Frontal cortex (tissue), 3 donors: ENCODE measurements at regions not wholly inside any gene's neighbourhood (a gene's known extent, or its start where the extent isn't known, plus 50 kb on each side); places are given as distances from the start of the nearest gene placed in this dataset.
A peak's percentile ranks its signal among the peaks of the same experiment; 100 is the strongest.

Experiments used
- DNase-seq, 2 donors: peaks; one replicate each; pipeline ENCODE4 v3.0.0; 2012; ENCODE audit warnings: low spot score in 2 of 2
- FAIRE-seq: peaks from 2 replicates; lab custom pipeline; 2012; peaks lifted over from hg19 to GRCh38; lab: Jason Lieb, UNC
- donor health status: control.
- donor health status: control.
- donor health status: control.

- FAIRE-seq (no peak), DNase-seq (no peak)
Observed at GRCh38 chr2:64311191-64311910, 142.6 kb upstream of the LGALSL start.

DNA sequence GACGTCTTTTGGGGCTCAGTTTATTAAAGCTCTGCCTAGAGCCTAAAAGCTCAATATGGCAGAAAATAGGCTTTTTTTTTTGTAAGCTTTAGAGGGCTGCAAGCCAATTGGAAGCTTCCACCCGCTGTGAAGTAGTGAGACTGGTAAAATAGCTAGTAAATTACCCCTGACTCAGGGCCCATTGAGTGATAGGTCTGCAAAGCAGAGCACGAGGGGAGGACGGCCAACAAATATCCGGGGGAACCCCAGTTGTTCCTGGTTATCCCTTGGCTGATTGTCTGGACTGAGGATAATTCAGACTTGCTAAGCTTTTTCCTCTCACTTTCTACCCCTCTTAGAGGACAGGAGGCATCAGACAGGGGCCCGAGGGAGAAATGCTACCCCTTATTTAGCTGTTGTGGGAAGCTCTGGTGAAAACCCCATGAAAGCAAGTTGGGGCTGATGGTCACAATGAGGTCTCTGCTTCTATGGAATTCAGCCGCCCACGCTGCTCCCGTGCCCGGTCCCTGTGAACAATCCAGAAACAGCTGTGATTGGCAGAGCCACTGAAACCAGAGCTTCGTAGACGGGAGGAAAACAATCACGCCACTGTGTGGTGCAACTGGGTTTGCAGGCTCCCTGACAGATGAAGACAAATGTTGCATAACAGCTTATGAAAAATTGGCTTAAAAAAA, 141.9 kb upstream of the LGALSL start:
- FAIRE-seq (no peak), DNase-seq (peak; percentile 43 to 65)

DNA sequence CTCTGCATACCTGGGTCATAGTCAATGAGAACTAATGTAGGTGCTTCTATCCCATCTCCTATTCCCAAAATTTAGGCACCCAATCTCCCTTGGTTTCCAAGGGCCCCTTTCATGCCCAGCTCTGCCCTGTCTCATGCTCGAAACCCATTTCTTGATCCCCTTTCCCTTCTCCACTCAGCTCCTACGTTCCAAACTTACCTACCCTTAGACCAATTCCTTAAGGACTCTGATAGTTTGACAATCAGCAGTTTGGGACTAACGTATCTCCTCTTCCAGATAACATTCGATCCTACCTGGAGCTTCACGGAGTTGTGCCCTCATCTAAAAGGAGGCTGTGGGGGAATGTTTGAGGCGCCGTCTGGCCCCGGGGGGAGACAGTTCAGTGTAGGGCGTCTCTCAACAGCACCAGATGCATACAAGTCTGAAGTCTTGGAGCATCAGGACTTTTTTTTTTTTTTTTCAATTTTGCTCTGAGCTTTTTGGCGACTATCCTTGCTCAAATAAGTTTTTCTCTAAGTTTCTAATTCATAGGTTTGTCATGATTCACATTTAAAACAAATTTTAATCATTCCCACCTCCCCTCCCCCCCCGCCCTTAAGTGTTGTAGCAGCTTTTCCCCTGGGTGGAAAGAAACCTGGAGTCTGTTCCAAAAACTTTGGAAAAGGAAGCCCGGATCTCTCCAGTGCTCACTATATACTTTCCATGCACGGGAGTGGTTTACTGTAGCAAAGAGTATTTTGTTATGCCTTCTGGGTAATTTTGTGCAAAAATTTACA, 141.2 kb upstream of the LGALSL start:
- no peak for DNase-seq
- FAIRE-seq, result no peak

GRCh38 chr2:64313398-64313723, 140.6 kb upstream of the LGALSL start:
- DNase-seq (no peak), FAIRE-seq (no peak)

GRCh38 chr2:64315291-64315960, 138.5 kb upstream of the LGALSL start:
- FAIRE-seq, result no peak
- DNase-seq, result no peak

DNA sequence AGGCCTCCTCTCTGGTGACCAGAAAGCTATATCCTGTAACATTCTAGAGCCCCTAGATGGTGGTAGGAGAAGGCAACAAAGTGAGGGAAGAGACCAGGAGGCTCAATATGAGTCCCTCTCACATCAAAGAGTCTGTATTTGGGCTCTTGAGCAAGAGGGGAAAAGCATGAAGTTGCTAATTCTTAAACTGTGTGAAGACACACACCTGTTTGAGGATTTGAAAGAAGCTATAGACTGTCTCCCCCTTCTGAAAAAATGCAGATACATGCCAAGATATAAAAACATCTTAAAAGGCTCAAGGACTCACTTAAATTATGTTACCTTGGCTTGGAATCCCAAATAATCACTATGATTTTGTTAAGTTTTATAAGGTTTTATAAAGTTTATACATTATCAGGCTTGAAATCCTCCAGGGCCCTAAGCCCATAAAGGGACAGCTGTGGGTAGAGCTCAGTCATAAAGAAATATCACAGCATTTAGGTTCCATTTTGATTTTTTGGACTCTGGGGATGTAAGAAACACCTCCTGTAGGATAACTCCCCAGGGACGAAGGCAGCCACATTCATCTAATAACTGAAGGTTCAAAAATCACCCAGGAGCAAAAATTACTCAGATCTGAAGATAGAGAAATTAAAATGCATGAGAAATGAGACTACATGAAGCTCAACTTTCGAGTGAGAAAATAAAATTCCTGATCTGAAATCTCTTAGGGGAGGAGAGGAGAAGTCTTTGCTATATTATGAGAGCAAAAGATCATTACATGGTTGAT, 136.1 kb upstream of the LGALSL start:
- no peak for FAIRE-seq
- DNase-seq, result no peak

DNA sequence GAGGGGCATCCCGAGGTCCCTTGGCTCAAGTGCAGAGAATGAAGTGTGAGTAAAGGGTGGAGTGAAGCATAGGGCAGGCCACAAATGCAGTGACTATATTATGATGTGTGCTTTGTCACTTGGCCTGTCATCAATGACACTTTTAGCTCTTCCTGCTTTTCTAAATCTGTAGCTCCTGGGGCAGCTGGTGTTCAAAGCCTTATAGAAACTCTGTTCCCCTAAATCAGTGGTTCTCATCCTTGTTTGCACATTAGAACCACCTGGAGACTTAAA, 135.6 kb upstream of the LGALSL start:
- no peak for FAIRE-seq
- DNase-seq, result no peak

- no peak for FAIRE-seq
- no peak for DNase-seq
Observed at GRCh38 chr2:64319896-64320295, 134.1 kb upstream of the LGALSL start.

DNA sequence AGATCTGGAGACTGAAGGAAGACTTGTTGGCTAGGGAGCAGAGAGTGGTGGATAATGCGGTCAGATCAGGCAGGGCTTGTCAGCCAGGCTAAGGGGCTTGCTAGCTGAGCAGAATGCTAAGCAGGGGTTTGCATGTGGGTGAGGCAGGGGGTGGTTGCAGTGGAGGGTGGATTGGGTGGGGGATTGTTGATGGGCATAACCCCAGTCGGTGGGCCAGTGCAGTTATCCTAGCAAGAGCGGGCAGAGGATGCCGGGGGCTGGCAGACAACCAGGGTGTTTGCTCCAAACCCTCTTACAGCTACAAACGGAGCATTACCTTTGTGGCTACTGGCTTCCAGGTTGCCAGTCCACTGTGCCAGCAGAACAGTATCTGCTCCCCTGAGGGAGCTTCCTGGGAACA, 131.5 kb upstream of the LGALSL start:
- no peak for FAIRE-seq
- DNase-seq, result no peak

DNA sequence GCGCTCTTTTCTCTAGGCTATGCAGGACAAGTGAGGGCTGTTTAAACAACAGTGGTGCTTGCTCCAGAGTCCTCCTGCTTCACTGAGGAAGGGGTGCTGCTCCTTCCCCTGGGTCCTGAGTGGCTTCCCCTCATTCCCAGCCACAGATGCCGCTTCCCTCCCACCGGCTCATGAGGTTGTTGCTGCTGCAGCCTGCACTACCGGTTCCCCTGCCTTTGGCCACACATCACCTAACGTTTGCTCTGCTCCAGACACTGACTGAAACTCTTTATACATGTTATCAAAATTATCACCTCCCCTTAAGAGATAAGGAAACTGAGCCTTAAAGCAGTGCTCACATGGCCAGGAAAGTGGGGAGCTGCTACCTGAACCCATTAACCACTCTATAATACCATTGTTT, 130.8 kb upstream of the LGALSL start:
- FAIRE-seq, result no peak
- no peak for DNase-seq

- FAIRE-seq (no peak), DNase-seq (no peak)
Observed at GRCh38 chr2:64324746-64325410, 129.1 kb upstream of the LGALSL start.

GRCh38 chr2:64325477-64325851, 128.5 kb upstream of the LGALSL start:
- DNase-seq (no peak), FAIRE-seq (no peak)

- DNase-seq (no peak), FAIRE-seq (no peak)
Observed at GRCh38 chr2:64325852-64326577, 127.9 kb upstream of the LGALSL start.

- FAIRE-seq, result no peak
Observed at GRCh38 chr2:64326578-64327050, 127.3 kb upstream of the LGALSL start.

GRCh38 chr2:64327129-64327509, 126.8 kb upstream of the LGALSL start:
- DNase-seq, result no peak
- FAIRE-seq, result no peak

More at GRCh38 chr2:64326578-64327050, 127.3 kb upstream of the LGALSL start:
- DNase-seq, result no peak

DNA sequence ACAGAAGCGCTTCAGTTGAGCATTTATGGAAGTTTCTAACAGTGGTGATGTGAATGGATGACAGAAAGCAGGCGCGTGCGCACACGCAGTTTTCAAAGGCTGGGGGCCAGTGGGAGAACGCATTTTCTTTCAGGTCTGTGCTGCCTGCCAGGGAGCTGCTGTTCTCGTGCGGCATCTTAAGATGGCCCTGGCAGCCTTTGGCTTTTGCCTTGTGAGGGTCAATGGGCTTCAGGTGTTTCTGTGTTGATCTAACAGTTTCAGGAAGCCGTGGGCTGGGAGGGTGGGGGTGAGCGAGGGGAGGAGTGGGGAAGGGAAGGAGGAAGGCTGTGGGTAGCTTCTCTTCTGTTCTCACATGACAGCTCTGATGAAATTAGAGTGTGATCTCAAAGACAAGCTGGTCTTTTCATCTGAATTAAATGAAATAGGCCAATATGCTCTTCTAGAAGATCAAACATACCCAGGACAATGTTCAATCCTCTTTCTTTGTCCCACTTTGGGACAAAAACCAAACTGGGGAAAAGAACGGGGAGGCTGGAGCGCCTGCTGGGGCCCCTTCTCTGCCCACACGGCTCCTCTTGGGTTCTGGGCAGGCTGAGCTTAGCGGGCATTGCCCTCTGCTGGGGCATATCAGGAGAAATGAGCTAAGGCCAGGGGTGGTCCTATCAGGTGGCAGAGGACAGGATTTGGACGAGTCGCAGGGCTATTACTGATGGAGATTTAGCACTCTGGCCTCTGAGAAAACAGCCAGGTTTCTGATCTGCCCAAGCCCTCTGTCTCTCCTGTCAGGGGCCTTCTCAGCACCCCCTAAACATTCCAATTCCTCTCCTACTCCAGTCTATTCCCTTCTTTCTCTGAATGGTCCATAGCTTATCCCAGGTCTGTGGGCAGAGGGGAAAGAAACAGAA, 126.2 kb upstream of the LGALSL start:
- DNase-seq, result peak; percentile 15 to 49

GRCh38 chr2:64328415-64328722, 125.6 kb upstream of the LGALSL start:
- FAIRE-seq (no peak), DNase-seq (no peak)

More for the DNA sequence above, 126.2 kb upstream of the LGALSL start:
- FAIRE-seq, result no peak

- FAIRE-seq (no peak), DNase-seq (no peak)
Observed at GRCh38 chr2:64328756-64329155, 125.2 kb upstream of the LGALSL start.
